IMR-90 (cell line): ENCODE measurements at regions not wholly inside any gene's neighbourhood (a gene's known extent, or its start where the extent isn't known, plus 50 kb on each side); places are given as distances from the start of the nearest gene placed in this dataset.

Experiments used
- ATAC-seq: fragments of 200-7000 bp; cut with Tn5 transposase; 2 replicates; pipeline ENCODE4 v1.9.1; 2020; ENCODE audit warnings: low read depth, mild to moderate bottlenecking, moderate library complexity
- BruUV-seq: library from RNA; stranded (reverse); fragments of 400-500 nt; replicated peaks from 2 replicates; lab custom pipeline; 2021; lab: Mats Ljungman, UMichigan
- CTCF ChIA-PET: fragments of 300-600 bp; formaldehyde crosslinking; extraction: SDS; loops from one replicate; lab custom pipeline; 2021; ENCODE audit warnings: antibody characterized with exemption; lab: Yijun Ruan, JAX
- POLR2A ChIA-PET: fragments of 300-600 bp; sonication (Branson Sonifier 250); formaldehyde crosslinking; loops from one replicate; lab custom pipeline; 2022; ENCODE audit warnings: antibody characterized with exemption; ENCODE audit not compliant: unreplicated experiment; lab: Charles Lee
- DNase-seq: peaks from one replicate; pipeline ENCODE4 v3.0.0; 2013
- H2AFZ ChIP-seq: replicated peaks from 2 replicates; pipeline ENCODE3; 2013; ENCODE audit warnings: low read length, mild to moderate bottlenecking; ENCODE audit not compliant: poor library complexity
- H2AK5ac ChIP-seq: 2 replicates; pipeline ENCODE4 v1.6.1; 2013; ENCODE audit warnings: low read depth, low read length, inconsistent platforms
- H2AK9ac ChIP-seq: replicated peaks from 2 replicates; pipeline ENCODE3; 2013; ENCODE audit warnings: mild to moderate bottlenecking, low read depth, low read length, moderate library complexity; ENCODE audit not compliant: poor library complexity
- H2BK120ac ChIP-seq: 2 replicates; pipeline ENCODE4 v1.6.1; 2013; ENCODE audit warnings: low read depth, low read length, inconsistent platforms
- H2BK15ac ChIP-seq: 3 replicates; pipeline ENCODE4 v1.6.1; 2013; ENCODE audit warnings: low read depth, low read length, inconsistent platforms
- H2BK20ac ChIP-seq: 2 replicates; pipeline ENCODE4 v1.6.1; 2013; ENCODE audit warnings: low read depth, mild to moderate bottlenecking, inconsistent platforms, low read length, moderate library complexity
- H2BK5ac ChIP-seq: 2 replicates; pipeline ENCODE4 v1.6.1; 2013; ENCODE audit warnings: mild to moderate bottlenecking, low read depth, low read length, inconsistent platforms; ENCODE audit not compliant: poor library complexity, severe bottlenecking
- H3K14ac ChIP-seq: replicated peaks from 2 replicates; pipeline ENCODE4 v1.6.1; 2013; ENCODE audit warnings: low read depth, low read length, inconsistent platforms
- H3K18ac ChIP-seq: 2 replicates; pipeline ENCODE4 v1.6.1; 2013; ENCODE audit warnings: low read depth, low read length, control low read depth
- H3K23ac ChIP-seq: 2 replicates; pipeline ENCODE4 v1.6.1; 2013; ENCODE audit warnings: low read depth, low read length, inconsistent platforms
- H3K27ac ChIP-seq: 2 replicates; pipeline ENCODE4 v1.5.1; 2013; ENCODE audit warnings: mild to moderate bottlenecking, control low read depth, low read length; ENCODE audit not compliant: insufficient read depth
- H3K27me3 ChIP-seq: 2 replicates; pipeline ENCODE4 v1.6.1; 2013; ENCODE audit warnings: low read length; ENCODE audit not compliant: control insufficient read depth, insufficient read depth
- H3K36me3 ChIP-seq: 2 replicates; pipeline ENCODE4 v1.6.1; 2013; ENCODE audit warnings: low read length, mixed read lengths; ENCODE audit not compliant: control insufficient read depth, insufficient read depth
- H3K4ac ChIP-seq: 2 replicates; pipeline ENCODE4 v1.6.1; 2013; ENCODE audit warnings: low read depth, low read length, inconsistent platforms
- H3K4me1 ChIP-seq: 2 replicates; pipeline ENCODE4 v1.6.1; 2013; ENCODE audit warnings: low read length, mixed read lengths; ENCODE audit not compliant: control insufficient read depth, insufficient read depth
- H3K4me2 ChIP-seq: 2 replicates; pipeline ENCODE4 v1.6.1; 2013; ENCODE audit warnings: low read depth, mild to moderate bottlenecking, control low read depth, low read length, moderate library complexity
- H3K4me3 ChIP-seq: 2 replicates; pipeline ENCODE4 v1.5.1; 2013; ENCODE audit warnings: low read depth, mild to moderate bottlenecking, control low read depth, low read length, moderate library complexity; ENCODE audit not compliant: insufficient read depth
- H3K56ac ChIP-seq: 2 replicates; pipeline ENCODE4 v1.6.1; 2013; ENCODE audit warnings: low read length, inconsistent platforms; ENCODE audit not compliant: insufficient read depth; ENCODE audit errors: extremely low read depth
- H3K79me1 ChIP-seq, 2 experiments: 2 replicates each; pipeline ENCODE4 v1.6.1; 2013; ENCODE audit warnings: low read length in 2 of 2, inconsistent platforms in 1 of 2, low read depth in 1 of 2
- H3K9ac ChIP-seq: 2 replicates; pipeline ENCODE4 v1.6.1; 2013; ENCODE audit warnings: low read depth, low read length, control low read depth
- H3K9me1 ChIP-seq: 2 replicates; pipeline ENCODE4 v1.6.1; 2013; ENCODE audit warnings: low read length, inconsistent platforms; ENCODE audit not compliant: insufficient read depth
- H3K9me3 ChIP-seq: 2 replicates; pipeline ENCODE4 v1.6.1; 2013; ENCODE audit warnings: low read length; ENCODE audit not compliant: control insufficient read depth, insufficient read depth
- H4K20me1 ChIP-seq: 2 replicates; pipeline ENCODE4 v1.6.1; 2013; ENCODE audit warnings: low read length, inconsistent platforms; ENCODE audit not compliant: insufficient read depth
- H4K5ac ChIP-seq: 2 replicates; pipeline ENCODE4 v1.6.1; 2013; ENCODE audit warnings: mild to moderate bottlenecking, low read depth, low read length, control low read depth
- H4K8ac ChIP-seq, 2 experiments: 2 replicates each; pipeline ENCODE4 v1.6.1; 2013; ENCODE audit warnings: low read depth in 2 of 2, low read length in 2 of 2, control low read depth in 1 of 2, inconsistent platforms in 1 of 2
- H4K91ac ChIP-seq: 2 replicates; pipeline ENCODE4 v1.6.1; 2013; ENCODE audit warnings: low read depth, low read length, inconsistent platforms; ENCODE audit not compliant: insufficient read depth
- BHLHE40 ChIP-seq: fragments of 150-350 bp; IDR thresholded peaks from 2 replicates; pipeline ENCODE4 v1.6.1; 2016; ENCODE audit warnings: mild to moderate bottlenecking, low read depth, low read length
- FOS ChIP-seq: fragments of 150-350 bp; IDR thresholded peaks from 2 replicates; pipeline ENCODE4 v1.6.1; 2016; ENCODE audit warnings: low read depth, low read length
- MXI1 ChIP-seq: IDR thresholded peaks from 2 replicates; pipeline ENCODE4 v1.6.1; 2012; ENCODE audit warnings: low read depth, mild to moderate bottlenecking, low read length, moderate library complexity, borderline replicate concordance
- NFE2L2 ChIP-seq: fragments of 150-350 bp; IDR thresholded peaks from 2 replicates; pipeline ENCODE4 v1.6.1; 2016; ENCODE audit warnings: low read depth, mild to moderate bottlenecking, low read length
- POLR2A ChIP-seq: IDR thresholded peaks from 2 replicates; pipeline ENCODE4 v1.6.1; 2012; ENCODE audit warnings: mild to moderate bottlenecking, low read depth, low read length
- RFX5 ChIP-seq: IDR thresholded peaks from 2 replicates; pipeline ENCODE4 v1.8.0; 2012; ENCODE audit warnings: low read depth, mild to moderate bottlenecking, low read length, moderate library complexity
- WGBS, 2 experiments: methylation state at CpG; one replicate each; pipeline versions ENCODE4 v1.1.5 to v1.1.7; 2013; ENCODE audit warnings: missing lambda C conversion rate in 2 of 2; ENCODE audit not compliant: insufficient read length in 1 of 2; ENCODE audit errors: extremely low coverage in 2 of 2; 5-methylcytosine and 5-hydroxymethylcytosine counted together
- dilution Hi-C: fragments of 300-500 bp; cut with HindIII; formaldehyde crosslinking; loops from one replicate; pipeline ENCODE4 v1.14.3; 2018; ENCODE audit warnings: low sequenced_read_pairs; ENCODE audit not compliant: unreplicated experiment
- in situ Hi-C: fragments of 300-500 bp; cut with MboI; formaldehyde crosslinking; loops from 3 replicates; pipeline ENCODE4 v1.14.3; 2019; ENCODE audit warnings: low sequenced_read_pairs, inconsistent platforms, mixed read lengths
- intact Hi-C: fragments of 100-400 bp; cut with micrococcal nuclease; formaldehyde crosslinking; loops from 2 replicates; pipeline ENCODE4 v1.10.0; 2022
- TF ChIP-seq, protein P1 (sequence below): fragments of 150-350 bp; IDR thresholded peaks from 2 replicates; pipeline ENCODE4 v1.6.1; 2016; ENCODE audit warnings: low read depth, mild to moderate bottlenecking, low read length, moderate library complexity, borderline replicate concordance

DNA sequence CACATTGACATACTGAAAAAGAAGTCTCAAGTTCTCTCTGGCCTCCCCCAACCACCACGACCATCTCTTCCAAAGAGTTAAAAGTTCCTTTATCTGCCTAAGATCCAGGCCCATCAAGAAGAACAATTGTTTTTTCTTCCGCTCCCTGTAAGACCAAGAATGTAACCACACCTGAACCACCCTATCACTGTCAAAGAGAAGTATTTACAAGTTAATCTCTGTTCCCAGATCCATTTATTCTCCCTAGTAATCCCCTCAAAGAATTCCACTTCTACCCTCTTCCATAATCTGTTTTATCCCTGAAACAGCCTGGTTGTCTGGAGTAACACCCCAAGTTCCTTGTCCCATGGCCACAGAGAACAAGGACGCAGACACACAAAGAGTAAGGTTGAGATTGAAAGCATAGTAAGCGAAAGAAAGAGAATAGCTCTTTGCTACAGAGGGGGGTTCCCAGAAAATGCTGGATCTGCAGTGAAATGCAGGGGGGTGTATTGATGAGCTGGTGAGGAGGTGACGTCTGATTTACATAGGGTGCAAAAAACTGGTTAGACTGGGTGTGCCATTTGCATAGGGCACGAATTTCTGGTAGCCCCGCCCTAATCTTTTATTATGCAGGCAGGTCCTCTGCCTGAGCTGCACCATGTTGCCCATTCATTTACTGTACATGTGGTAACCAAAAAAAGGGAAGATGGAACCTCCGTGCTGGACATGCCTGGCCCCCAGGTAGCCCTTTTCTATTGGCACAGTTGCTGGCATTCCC lies 122.0 kb downstream of the SKIDA1 start:
- intact Hi-C loops, result no loop called here
- Histone ChIP-seq H2BK20ac (peak overlapping the region; percentile 75; the same call in 1 of the 2 replicates), H2AK5ac (no peak overlapping the region), H3K18ac (no peak overlapping the region), H2AFZ (no peak overlapping the region), H3K9me1 (peaks cover 6% of the 10 kb centered on the region), H3K27ac (no peak overlapping the region), H2BK5ac (no peak overlapping the region), H3K27me3 (no peaks in the 10 kb centered on the region), H3K4me1 (peaks cover 14% of the 10 kb centered on the region), H4K91ac (no peak overlapping the region), H3K56ac (no peak overlapping the region), H4K8ac (no peak overlapping the region), H3K23ac (no peak overlapping the region), H3K79me1 (no peaks in the 10 kb centered on the region), H3K9ac (no peak overlapping the region), H4K5ac (peak overlapping the region; percentile 22; the same call in 1 of the 2 replicates), H3K4ac (no peak overlapping the region; the same call in 1 of the 2 replicates), H3K9me3 (no peaks in the 10 kb centered on the region), H2BK120ac (no peak overlapping the region), H3K36me3 (no peaks in the 10 kb centered on the region), H3K4me2 (no peak overlapping the region), H2BK15ac (no peak overlapping the region), H4K20me1 (no peaks in the 10 kb centered on the region), H2AK9ac (no peak overlapping the region), H3K14ac (no peak overlapping the region), H3K4me3 (no peak overlapping the region)
- ChIA-PET CTCF (no interaction called here), POLR2A (no interaction called here)
- TF ChIP-seq POLR2A (no peak), NFE2L2 (no peak), RFX5 (no peak), MXI1 (no peak), BHLHE40 (no peak), FOS (no peak)
- TF ChIP-seq, protein P1, sequence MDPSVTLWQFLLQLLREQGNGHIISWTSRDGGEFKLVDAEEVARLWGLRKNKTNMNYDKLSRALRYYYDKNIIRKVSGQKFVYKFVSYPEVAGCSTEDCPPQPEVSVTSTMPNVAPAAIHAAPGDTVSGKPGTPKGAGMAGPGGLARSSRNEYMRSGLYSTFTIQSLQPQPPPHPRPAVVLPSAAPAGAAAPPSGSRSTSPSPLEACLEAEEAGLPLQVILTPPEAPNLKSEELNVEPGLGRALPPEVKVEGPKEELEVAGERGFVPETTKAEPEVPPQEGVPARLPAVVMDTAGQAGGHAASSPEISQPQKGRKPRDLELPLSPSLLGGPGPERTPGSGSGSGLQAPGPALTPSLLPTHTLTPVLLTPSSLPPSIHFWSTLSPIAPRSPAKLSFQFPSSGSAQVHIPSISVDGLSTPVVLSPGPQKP, result no peak
- no CpG with 5 or more reads among the region's 8 CpGs for WGBS, 2 experiments
- in situ Hi-C loops, result no loop called here
- no peak for ATAC-seq
- BruUV-seq, result no TSS peak
- DNase-seq, result no peak
- dilution Hi-C loops, result no loop called here
